Kidney (tissue), 13 donors: ENCODE measurements at regions not wholly inside any gene's neighbourhood (a gene's known extent, or its start where the extent isn't known, plus 50 kb on each side); places are given as distances from the start of the nearest gene placed in this dataset.
A peak's percentile ranks its signal among the peaks of the same experiment; 100 is the strongest.

Source experiments
- DNase-seq, 5 donors: peaks; one replicate each; pipeline ENCODE4 v3.0.0-alpha.2; 2013 to 2020
- FAIRE-seq: peaks from 2 replicates; lab custom pipeline; 2012; peaks lifted over from hg19 to GRCh38; lab: Jason Lieb, UNC
- H3K27ac ChIP-seq, 2 donors: one replicate each; pipeline ENCODE4 v1.7.0; 2013; ENCODE audit warnings: low read depth in 2 of 2, low read length in 2 of 2, inconsistent platforms in 1 of 2
- H3K27me3 ChIP-seq: one replicate; pipeline ENCODE4 v1.7.1; 2013; ENCODE audit warnings: low read length, inconsistent platforms; ENCODE audit not compliant: control insufficient read depth, insufficient read depth
- H3K36me3 ChIP-seq, 3 donors: one replicate each; pipeline versions ENCODE4 v1.7.0 to v1.7.1; 2013; ENCODE audit warnings: low read length in 3 of 3, control low read depth in 1 of 3, inconsistent platforms in 1 of 3; ENCODE audit not compliant: insufficient read depth in 3 of 3, control insufficient read depth in 2 of 3
- H3K4me1 ChIP-seq, 3 donors: one replicate each; pipeline versions ENCODE4 v1.7.0 to v1.7.1; 2013; ENCODE audit warnings: low read length in 3 of 3, inconsistent platforms in 1 of 3, low read depth in 1 of 3; ENCODE audit not compliant: control insufficient read depth in 2 of 3, insufficient read depth in 2 of 3
- H3K4me3 ChIP-seq, 3 donors: one replicate each; pipeline versions ENCODE4 v1.7.0 to v1.8.1; 2013; ENCODE audit warnings: low read length in 3 of 3, control low read depth in 1 of 3, inconsistent platforms in 1 of 3
- H3K9ac ChIP-seq, 3 donors: one replicate each; pipeline versions ENCODE4 v1.7.0 to v1.7.1; 2013; ENCODE audit warnings: low read length in 3 of 3, control low read depth in 1 of 3, inconsistent platforms in 1 of 3
- H3K9me3 ChIP-seq, 3 donors: one replicate each; pipeline versions ENCODE4 v1.7.0 to v1.7.1; 2013; ENCODE audit warnings: low read length in 3 of 3, control low read depth in 1 of 3, inconsistent platforms in 1 of 3; ENCODE audit not compliant: control insufficient read depth in 2 of 3, insufficient read depth in 1 of 3
- CTCF ChIP-seq: IDR thresholded peaks from 3 replicates; pipeline ENCODE4 v1.5.1; 2012; ENCODE audit warnings: mild to moderate bottlenecking, moderate library complexity, borderline replicate concordance; ENCODE audit not compliant: insufficient read depth; ENCODE audit errors: extremely low read depth
- intact Hi-C: fragments of 100-400 bp; cut with DNase I; formaldehyde crosslinking; loops from one replicate; pipeline ENCODE4 v1.11.1; 2022
- donor health status: control.
- donor health status: control.
- donor health status: control.
- donor health status: control.
- donor health status: control.
- donor health status: DM: yes; HTN: yes; CAD: no.
- donor health status: Normal renal cell carcinoma (clear cell type).

GRCh38 chr9:90428517-90428916 lies 214.1 kb downstream of the DIRAS2 start:
- Histone ChIP-seq H3K4me1 (peaks cover 0 to 4% (median 3%) of the 10 kb centered on the region in 3 donors), H3K27ac (no peak overlapping the region), H3K4me3 (no peak overlapping the region), H3K9me3 (no peaks in the 10 kb centered on the region), H3K36me3 (no peaks in the 10 kb centered on the region), H3K9ac (no peak overlapping the region), H3K27me3 (no peaks in the 10 kb centered on the region)
- DNase-seq (no peak), FAIRE-seq (no peak)
- intact Hi-C loops, result no loop called here
- no peak for TF ChIP-seq CTCF

GRCh38 chr9:90432951-90433350 lies 209.7 kb downstream of the DIRAS2 start:
- Histone ChIP-seq H3K27me3 (no peaks in the 10 kb centered on the region), H3K36me3 (no peaks in the 10 kb centered on the region), H3K9me3 (no peaks in the 10 kb centered on the region), H3K4me3 (peak overlapping the region in 2 of 3 donors; percentile 28 to 32), H3K4me1 (peaks cover 0 to 3% (median 0%) of the 10 kb centered on the region in 3 donors), H3K9ac (peak overlapping the region in 2 of 3 donors; percentile 27 to 47), H3K27ac (peak overlapping the region; percentile 28 to 49)
- TF ChIP-seq CTCF, result no peak
- peak in 2 of 5 donors; percentile 21 to 42 for DNase-seq
- FAIRE-seq, result no peak
- intact Hi-C loops, result no loop called here

GRCh38 chr9:90433398-90433941 lies 209.2 kb downstream of the DIRAS2 start:
- peak overlapping the region in 2 of 3 donors; percentile 3 to 47 for H3K9ac ChIP-seq
- peak overlapping the region; percentile 28 to 32 (median 31) for H3K4me3 ChIP-seq
- H3K27ac ChIP-seq, result peak overlapping the region; percentile 28 to 49
- no peaks in the 10 kb centered on the region for H3K36me3 ChIP-seq
- peaks cover 0 to 3% (median 0%) of the 10 kb centered on the region in 3 donors for H3K4me1 ChIP-seq
- no peaks in the 10 kb centered on the region for H3K9me3 ChIP-seq
- FAIRE-seq (no peak), DNase-seq (peak; percentile 86 to 96 (median 93))
- intact Hi-C loops, result no loop called here
- no peaks in the 10 kb centered on the region for H3K27me3 ChIP-seq
- TF ChIP-seq CTCF, result no peak

- H3K4me1 ChIP-seq, result no peaks in the 10 kb centered on the region
- H3K36me3 ChIP-seq, result no peaks in the 10 kb centered on the region
- no peak overlapping the region for H3K9ac ChIP-seq
- no peaks in the 10 kb centered on the region for H3K27me3 ChIP-seq
- no peak for FAIRE-seq
- DNase-seq, result no peak
- H3K4me3 ChIP-seq, result no peak overlapping the region
- TF ChIP-seq CTCF, result no peak
- H3K9me3 ChIP-seq, result no peaks in the 10 kb centered on the region
- no peak overlapping the region for H3K27ac ChIP-seq
- intact Hi-C loops, result no loop called here
These were observed 200.8 kb downstream of the DIRAS2 start for GRCh38 chr9:90441814-90442213.
